CD4-positive, alpha-beta T cell treated with Interleukin-12 subunit alpha and Interleukin-12 subunit beta, for 1 hour (primary cell): ENCODE measurements at regions not wholly inside any gene's neighbourhood (a gene's known extent, or its start where the extent isn't known, plus 50 kb on each side); places are given as distances from the start of the nearest gene placed in this dataset.
"Not testable (repeated sequence)": the region's sequence is repeated elsewhere in the genome, so short reads cannot be mapped to it uniquely, and the experiment has no call there.

Experiments
- DNase-seq: peaks from one replicate; pipeline ENCODE4 v3.0.0-alpha.2; 2020

DNA sequence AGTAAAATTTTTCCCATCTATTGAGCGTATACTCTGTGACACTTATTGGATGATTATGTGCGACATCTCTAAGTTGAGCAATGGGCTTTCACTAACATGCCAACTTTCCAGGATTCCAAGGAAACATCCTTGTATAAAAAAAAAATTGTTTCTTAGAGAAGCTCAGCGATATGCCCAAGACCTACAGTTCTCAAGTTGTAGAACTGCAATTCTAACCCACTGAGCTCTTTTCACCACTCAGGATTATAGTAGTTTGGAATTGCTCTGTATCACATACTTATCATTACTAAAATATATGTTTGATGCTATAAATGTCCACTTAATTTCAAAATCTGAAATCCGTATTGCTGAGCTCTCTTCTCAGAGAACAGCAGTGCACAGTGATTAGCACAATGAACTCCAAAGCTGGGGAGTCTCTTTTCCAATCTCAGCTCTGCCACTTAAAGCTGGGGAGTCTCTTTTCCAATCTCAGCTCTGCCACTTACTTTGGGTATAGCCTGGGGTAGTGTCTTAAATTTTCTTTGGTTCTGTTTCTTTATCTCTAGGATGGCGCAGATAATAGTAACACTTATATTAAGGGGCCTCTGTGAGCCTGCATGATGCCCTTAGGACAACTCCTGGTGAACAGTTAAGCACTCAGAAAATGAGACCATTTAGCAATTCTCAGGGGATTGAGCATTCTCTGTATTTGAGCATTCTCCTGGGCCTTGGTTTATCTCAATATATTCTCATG is 1722.2 kb upstream of the AGA start:
- DNase-seq, result no peak

DNA sequence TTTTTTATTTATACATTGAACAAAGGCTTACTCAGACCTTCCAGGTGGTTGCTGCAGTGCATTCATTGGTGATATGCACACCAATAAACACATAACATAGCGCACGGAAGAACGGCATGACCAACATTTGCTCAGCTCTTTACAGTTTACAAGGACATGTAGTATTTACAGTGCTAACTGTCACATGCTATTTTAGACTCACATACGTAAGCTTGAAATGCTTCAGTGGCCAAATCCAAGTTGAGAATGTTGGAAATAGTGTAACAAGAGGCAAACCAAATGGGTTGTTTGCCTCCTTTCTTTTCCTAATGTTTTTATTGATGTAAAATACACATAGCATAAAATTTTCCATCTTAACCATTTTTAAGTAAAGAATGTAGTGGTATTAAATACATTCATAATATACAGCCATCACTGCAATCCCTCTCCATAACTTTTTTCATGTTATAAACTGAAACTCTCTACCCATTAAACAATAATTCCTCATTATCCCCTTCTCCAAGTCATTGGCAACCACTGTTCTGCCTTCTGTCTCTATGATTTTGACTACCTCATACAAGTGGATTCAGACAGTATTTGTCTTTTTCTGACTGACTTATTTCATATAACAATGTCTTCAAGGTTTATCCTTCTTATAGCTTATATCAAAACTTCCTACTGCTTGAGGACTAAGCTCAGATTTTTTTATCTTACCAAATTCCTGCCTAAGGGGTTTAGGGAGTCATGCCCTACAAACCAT is 1722.9 kb upstream of the AGA start:
- no peak for DNase-seq

DNA sequence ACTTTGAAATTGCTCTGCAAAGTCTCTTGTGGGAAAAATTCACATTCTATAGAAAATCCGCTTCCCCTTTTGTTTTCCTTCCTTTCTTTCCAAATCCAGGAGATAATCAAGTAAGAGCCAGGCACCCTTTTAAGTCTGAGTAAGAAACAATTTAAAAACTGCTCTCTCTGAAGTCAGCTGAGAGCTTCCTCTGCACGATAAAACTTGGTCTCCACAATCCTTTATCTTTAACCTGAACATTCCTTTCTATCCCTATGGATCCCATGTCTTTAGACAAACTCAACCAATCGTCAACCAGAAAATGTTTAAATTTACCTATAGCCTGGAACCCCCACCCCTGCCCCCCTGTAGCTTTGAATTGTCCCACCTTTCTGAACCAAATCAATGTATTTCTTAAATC is 1723.6 kb upstream of the AGA start:
- no peak for DNase-seq

DNA sequence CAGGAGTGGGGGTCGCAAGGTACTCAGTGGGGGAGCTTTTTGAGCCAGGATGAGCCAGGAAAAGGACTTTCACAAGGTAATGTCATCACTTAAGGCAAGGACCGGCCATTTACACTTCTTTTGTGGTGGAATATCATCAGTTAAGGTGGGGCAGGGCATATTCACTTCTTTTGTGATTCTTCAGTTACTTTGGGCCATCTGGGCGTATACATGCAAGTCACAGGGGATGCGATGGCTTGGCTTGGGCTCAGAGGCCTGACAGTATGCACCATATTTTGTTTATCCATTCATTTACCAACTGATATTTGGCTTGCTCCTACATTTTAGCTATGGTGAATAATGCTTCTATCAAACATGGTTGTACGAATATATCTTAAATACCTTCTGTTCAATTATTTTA is 1728.1 kb upstream of the AGA start:
- DNase-seq, result not testable (repeated sequence)

DNA sequence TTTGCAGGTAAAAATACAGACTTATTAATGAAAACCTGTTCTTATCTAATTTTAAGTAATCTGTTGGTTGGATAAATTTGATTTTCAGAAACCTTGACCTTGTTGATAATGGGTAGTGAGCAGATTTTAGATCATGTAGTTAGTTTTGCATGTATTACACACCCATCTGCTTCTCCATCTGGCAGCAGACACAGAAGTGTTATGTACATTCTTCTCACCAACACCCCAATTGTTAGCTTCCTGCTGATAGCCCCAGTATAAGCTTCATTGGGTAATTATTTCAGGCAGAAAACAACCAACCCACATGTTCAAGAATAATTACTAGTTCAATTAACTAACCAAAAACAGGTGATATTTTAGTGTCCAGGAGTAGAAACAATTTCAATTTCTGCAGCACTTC is 1740.5 kb upstream of the AGA start:
- DNase-seq, result no peak

DNA sequence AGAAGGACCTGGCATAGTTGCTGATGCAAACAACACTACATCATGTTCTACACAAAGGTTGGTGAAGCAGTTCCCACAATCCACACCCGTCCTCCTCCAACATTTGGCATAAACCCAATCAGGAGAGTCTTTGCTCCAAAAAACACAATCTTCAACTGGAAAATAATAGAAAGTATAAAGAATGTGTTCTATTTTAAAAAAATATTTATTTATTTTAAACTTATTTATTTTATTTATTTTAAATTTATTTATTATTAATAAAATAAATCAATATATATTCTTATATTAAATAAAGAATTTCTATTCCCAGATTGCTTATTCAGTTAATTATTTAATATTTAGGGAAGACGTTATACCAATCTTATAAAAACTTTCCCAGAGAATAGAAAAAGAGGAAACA is 1753.7 kb upstream of the AGA start:
- DNase-seq, result no peak

DNA sequence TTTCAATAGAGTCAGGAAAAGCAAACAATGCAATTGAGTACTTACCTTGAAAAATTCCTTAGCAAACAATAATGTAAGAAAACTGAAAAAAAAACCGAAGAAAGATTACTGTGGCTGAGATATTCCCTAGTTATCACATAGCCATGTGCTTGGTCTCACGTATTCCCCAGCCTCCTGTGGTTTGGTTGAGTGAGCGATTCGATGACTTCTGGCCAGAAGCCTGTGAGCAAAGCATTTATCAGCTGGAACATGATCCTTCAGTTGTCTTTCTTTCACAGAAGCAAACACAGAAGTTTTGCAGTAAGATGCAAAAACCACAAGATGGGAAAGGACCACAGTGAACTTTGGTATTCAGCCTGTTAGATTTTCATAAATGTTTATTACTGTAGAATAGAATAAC is 1754.3 kb upstream of the AGA start:
- no peak for DNase-seq

DNA sequence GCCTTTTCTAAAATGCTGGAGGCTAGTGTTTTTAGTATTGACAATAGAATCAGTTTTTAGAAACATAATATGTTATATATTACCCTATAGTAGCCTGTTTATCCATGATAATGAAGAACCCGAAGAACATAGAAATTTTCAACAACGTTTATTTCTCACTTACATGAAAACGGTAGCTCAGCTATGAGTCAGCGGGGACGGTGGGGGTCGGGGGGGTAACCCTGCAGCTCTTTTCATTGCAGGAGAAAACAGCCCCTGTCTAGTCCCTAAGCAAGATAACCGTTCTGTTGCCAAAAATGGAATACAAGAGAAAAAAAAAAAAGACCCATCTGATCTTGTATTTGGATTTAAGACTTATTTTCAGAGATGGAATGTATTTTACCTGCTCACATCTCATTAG is 1758.4 kb upstream of the AGA start:
- DNase-seq, result no peak

DNA sequence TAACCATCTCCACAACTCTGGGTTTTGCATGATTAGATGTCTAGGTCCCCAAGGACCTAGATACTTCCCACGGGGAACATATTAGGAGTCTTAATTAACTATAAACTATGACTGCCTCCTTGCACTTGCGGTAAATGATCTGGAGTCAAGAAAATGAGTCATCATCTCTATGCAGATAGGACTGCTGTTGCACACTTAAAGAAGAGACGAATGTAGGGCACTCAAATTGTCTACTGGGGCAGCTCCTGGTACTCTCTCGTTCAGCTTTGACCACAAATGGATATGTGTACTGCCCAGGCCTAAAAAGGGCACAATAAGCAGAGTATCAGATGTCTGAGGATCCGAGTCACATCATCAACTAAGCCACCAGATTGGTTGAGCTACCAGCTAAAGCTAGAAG is 1783.4 kb upstream of the AGA start:
- DNase-seq, result no peak

DNA sequence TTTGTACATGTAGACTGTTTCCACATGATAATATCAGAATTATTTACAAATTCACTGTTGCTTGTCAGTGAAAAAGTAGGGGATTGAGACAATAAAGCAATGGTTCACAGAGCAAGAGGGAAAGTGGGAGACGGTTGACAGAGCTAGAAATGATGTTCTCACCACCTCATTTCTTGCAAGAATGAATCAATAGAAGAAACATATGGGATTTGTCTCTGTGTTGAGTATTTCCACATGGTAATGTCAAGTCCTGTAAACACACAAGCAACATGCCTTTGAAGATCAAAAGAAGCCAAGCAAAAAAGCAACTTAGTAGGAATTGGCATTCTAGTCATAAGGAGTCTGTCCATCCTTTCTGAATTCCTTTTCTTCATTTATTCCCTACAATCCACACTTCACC is 1806.6 kb upstream of the AGA start:
- no peak for DNase-seq

DNA sequence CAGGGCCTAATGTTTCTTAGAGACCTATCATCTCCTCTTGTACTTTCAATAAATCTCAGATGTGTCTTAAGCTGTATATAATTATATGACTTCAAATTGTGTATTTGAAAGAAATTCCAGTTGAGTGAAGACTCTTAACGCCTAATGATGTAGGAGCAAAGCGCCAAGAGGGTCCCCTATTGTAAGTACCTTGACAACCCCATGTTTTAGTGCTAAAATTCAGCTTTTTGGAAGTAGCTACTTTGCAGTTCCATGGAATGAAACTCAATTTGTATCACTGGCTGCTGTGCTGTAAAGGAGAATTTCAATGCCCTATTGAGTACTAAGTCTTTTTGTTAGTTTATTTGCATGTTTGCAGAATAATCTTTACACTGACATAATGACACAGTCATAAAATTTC is 1826.6 kb upstream of the AGA start:
- DNase-seq, result no peak

DNA sequence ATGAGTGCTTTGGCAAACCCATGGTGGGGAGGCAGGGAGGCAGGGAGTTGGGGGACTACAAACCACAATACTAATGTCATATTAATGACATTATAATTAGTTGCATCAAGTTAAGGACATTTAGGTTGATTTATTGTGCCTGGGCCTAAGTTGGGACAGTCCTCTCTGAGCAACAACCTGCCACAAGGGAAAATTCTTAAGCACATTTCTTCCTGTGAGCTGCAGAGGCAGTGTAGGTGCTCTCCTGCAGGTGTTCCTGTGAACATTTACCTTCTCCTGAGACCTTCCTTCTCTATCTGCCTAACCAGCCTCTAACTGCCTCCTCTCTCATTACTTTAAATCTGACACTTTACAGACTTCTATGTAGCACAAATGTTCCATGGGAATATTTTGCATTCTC is 1830.0 kb upstream of the AGA start:
- no peak for DNase-seq

DNA sequence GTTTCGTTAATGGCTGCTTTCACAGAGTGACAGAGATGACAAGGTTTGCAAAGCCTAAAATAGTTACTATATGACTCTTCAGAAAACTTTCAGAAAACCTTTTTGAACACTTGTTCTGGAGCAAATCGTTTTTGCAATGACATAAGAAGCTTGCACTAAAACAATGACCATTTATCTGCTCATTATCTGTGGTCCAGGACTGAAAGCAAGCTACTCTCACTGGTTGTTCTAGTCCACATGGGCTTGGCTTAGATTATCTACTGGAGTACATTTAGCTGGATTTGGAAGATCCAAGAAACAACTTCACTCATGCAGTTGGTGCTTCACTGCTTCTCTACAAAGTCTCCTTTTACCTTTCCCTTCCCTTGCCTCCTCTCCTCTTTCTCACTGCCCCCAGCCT is 1836.4 kb upstream of the AGA start:
- no peak for DNase-seq

DNA sequence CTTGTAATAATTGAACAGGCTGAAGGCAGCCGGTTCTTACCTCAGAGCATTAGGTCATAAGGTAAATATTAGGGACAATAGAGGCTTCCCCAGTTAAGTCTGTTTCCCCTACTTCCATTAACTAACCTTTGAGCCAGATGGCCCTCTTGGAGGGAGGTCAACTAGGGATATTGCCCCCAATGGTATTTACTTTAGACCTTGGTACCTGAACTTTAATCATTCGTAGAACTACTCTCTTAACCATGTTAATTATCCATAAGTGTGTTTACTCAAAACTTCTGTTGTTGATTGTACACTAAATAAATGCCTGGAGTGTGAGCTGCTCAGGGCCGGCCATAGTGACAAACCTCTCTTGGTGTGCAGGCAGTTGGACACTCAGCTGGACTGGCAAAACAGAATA is 1843.5 kb upstream of the AGA start:
- DNase-seq, result no peak

DNA sequence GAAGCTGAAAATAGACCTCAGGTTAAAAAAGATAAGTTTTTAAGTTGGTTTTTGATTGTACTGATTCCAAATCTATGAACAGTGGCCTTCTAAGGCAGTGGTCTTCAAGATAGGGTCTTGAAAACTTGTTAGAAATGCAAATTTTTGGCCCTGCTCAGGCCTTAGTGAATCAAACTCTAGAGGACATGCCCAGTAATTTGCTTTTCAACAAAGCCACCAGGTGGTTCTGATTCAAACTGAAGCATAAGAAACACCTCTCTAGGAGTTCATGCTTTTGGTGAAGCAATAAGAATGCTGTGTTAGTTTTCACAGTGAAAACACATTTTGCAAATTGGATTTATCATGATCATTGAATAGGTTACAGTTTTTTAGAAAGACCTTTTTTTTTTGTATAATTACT is 1849.4 kb upstream of the AGA start:
- DNase-seq, result no peak

DNA sequence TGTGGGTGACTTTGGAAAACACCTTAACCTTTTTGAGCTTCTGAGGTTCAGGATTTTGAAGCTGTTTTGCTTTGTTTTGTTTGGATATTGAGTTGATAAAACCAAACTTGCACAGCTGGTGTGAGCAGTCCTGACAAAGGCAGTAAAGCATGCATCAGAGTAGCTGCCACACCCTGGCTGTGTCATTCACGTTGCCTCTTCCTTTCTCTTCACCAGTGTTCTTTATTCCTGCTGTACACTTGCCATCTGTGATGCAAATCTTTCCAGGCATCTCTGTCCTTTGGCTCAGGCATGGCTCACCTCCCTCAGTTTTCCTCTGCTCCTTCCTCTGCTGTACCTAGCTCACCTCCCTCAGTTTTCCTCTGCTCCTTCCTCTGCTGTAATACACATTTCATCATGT is 1850.2 kb upstream of the AGA start:
- DNase-seq, result no peak

DNA sequence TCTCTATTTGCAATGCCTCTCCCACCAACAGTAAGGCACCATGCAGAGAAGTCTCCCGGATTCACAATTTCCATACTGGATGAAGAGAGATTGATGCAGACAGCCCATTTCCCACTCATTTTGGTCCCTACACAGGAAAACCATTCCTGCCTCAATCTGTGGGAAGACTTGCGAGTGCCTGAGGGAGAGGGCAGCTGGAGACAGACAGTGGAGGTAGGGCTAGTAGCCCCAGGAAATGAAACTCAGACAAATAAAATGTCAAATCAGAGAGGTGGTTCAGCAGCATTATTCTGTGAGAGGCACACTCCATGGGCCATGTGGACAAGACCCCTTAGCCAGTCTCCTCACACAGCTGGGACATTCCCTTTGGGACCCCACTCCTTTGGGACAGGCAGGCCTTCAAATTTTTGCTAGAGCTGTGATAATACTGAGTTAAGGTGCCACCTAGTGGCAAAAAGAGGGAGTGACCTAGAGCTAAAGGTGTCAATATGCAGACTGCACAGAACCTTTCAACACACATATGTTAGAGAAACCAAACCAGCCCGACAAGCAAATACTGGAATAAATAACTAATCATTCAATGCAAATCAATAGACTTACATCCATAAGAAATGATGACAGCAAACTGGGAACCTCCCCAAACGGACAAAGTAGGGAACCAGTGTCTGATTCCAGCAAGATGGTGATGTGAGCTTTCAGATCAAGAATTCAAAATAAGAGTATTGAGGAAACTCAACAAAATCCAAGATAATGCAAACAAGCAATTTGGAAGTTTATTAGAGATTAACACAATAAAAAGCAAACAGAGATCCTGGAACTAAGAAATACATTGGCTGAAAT is 1865.3 kb upstream of the AGA start:
- peak; percentile 12 for DNase-seq

DNA sequence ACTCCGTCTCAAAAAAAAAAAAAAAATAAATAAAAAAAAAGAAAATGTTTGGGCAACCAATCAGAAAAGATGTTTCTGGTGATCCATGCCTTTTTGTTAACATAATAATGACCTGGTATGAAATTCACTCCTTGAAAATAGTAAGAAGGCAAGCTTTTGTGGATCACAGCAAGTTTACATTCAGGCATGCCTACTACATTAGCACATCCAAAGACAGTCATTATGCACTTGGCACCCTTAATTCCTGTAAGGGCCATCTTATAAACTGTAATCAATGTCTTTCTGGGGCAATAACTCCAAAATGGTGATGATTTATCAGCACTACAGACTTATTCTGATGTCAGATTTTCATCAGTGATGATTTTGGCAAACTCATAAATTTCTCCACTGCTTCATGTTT is 1871.6 kb upstream of the AGA start:
- DNase-seq, result no peak

DNA sequence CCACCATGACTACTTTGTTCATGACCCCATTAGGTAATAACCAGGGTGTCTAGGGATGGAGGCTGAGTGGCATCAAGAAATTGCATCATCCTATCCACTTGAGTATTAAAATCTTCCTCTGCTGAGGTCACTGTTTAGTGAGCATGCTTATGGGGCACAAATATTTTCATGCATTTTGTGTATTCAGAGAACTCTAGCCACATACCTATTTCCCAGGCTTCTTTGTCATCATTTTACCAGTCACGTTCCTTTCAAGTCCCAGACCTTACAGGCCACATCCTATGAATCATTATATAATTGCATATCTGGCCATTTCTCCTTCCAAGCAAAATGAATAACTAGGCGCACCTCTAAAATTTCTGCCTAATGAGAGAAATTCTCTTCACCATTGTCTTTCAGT is 1882.9 kb upstream of the AGA start:
- no peak for DNase-seq

DNA sequence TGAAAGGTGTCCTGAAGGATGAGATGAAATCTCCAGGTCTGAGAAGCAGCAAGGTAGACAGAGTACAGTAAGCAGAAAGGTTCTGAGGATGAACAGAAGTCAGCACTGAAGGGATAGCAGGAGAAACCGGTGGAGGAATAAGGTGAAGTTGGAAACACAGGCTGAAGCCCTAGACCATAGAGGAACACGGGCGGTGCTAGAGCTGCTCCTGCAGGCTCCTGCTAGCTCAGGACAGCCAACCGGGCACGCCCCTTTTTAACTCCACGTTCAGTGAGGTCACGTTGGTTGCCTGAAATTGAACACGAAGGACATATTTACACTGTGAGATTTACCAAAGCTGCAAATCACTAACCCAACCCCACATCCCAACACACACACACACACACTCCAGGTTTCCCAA is 1886.4 kb upstream of the AGA start:
- no peak for DNase-seq

DNA sequence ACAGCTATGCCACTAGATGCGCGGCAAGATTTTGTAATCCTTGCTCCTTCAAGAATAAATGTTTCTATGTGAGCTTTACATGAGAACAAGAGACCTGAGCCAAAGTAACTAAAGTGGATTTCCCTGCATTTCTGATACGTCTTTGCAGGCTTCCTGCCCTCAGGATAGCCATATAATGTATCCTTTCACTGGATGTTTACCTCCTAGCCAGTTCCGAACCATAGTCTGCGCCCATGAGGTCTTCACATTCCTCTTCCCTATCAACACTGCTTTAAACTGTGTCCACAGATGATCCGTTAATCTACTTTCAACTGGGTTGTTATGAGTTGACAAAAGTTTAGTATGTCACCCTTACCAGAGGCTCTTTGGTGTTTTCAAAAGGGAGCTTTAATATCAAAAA is 1889.1 kb upstream of the AGA start:
- no peak for DNase-seq

DNA sequence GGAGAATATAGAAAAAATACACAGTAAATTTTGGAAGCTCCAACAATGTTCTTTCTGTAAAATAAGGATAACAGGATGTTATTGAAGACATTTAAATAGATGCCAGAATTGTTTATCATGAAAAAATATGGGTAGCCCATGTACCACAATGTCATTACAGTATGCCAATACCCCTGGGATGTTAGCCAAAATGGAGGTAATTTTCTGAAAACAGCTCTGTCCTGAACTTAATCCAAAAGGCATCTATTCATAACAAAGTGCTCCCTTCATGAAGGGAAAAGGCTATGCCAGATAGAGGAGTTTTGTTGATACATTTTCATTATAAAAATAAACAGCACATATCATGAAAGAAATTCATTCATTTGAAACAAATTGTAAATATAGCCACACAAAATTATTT is 1902.6 kb upstream of the AGA start:
- DNase-seq, result no peak

DNA sequence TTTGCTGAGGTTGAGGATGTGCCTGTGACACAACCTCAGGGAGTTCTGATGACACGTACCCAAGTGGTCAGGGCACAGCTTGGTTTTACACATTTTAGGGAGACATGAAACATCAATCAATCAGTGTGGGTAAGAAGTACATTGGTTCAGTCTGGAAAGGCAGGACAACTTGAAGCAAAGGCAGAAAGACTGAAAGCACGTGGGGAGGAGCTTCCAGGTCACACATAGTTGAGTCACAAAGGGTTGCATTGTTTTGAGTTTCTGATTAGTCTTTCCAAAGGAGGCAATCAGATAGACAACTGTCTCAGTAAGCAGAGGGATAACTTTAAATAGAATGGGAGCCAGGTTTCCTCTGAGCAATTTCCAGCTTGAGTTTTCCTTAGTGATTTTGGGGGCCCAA is 1910.0 kb upstream of the AGA start:
- no peak for DNase-seq

DNA sequence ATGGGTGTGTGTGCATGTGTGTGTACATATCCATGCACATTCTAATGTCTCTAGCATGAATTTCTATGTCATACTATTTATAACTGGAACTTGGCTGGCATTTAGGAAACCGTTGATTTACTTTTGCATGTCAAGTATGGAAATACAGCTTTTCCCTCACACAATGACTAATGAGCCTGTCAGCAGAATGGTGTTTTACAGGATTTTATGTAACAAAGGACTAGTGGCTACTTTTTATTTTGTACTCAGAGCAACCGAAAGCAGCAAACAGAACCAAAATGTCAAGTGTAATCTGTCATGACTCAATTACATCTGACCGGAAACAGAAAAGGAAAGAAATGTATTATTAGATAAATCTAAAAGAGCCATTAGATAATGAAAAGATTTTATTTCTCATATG is 1911.5 kb upstream of the AGA start:
- DNase-seq, result no peak
